HCT116 (cell line): ENCODE measurements at regions not wholly inside any gene's neighbourhood (a gene's known extent, or its start where the extent isn't known, plus 50 kb on each side); places are given as distances from the start of the nearest gene placed in this dataset.

Experiments
- ATAC-seq: fragments of 200-7000 bp; cut with Tn5 transposase; 2 replicates; pipeline ENCODE4 v1.9.1; 2020; ENCODE audit warnings: mild to moderate bottlenecking, moderate library complexity
- BruUV-seq: library from RNA; stranded (reverse); fragments of 400-500 nt; replicated peaks from 2 replicates; lab custom pipeline; 2021; lab: Mats Ljungman, UMichigan
- CTCF ChIA-PET: fragments of 300-600 bp; sonication (Branson Sonifier 250); formaldehyde crosslinking; loops from one replicate; lab custom pipeline; 2021; ENCODE audit warnings: antibody characterized with exemption; lab: Charles Lee
- POLR2A ChIA-PET: fragments of 300-600, 350-600 bp; sonication (Branson Sonifier 250); formaldehyde crosslinking; loops from one replicate; lab custom pipeline; 2021; ENCODE audit warnings: antibody characterized with exemption; lab: Charles Lee
- RAD21 ChIA-PET, 2 experiments: fragments of 300-600 bp; sonication (Branson Sonifier 250); formaldehyde crosslinking; loops; one replicate each; lab custom pipeline; 2023; ENCODE audit warnings: low total read pairs in 2 of 2; ENCODE audit not compliant: uncharacterized antibody in 2 of 2, unreplicated experiment in 2 of 2, low non-redundant PET in 1 of 2; lab: Charles Lee
- DNase-seq: peaks from one replicate; pipeline ENCODE4 v3.0.0-alpha.2; 2010; ENCODE audit warnings: low read depth, low spot score
- H2AFZ ChIP-seq: fragments of 200-600 bp; shearing (Covaris generic), sonication (generic); 2 replicates; pipeline ENCODE4 v1.6.1; 2017; ENCODE audit warnings: low read depth, mixed run types, mixed read lengths, antibody characterized with exemption, low read length; ENCODE audit not compliant: poor library complexity, severe bottlenecking
- H3K27ac ChIP-seq: 2 replicates; pipeline ENCODE4 v1.5.1; 2012; ENCODE audit warnings: low read depth, low read length
- H3K27me3 ChIP-seq: fragments of 200-600 bp; sonication (generic); 2 replicates; pipeline ENCODE4 v1.6.1; 2016; ENCODE audit warnings: mixed run types, low read length, mixed read lengths; ENCODE audit not compliant: insufficient read depth
- H3K36me3 ChIP-seq, 2 experiments: fragments of 200-500 bp in 1 of 2; fragments of 200-600 bp in 1 of 2; sonication (Bioruptor generic) in 1 of 2; sonication (generic) in 1 of 2; 2 replicates each; pipeline versions ENCODE4 v1.5.1 to v1.6.1; 2014 to 2016; ENCODE audit warnings: low read length in 2 of 2, inconsistent platforms in 1 of 2, mixed read lengths in 1 of 2, mixed run types in 1 of 2; ENCODE audit not compliant: insufficient read depth in 2 of 2, control insufficient read depth in 1 of 2
- H3K4me1 ChIP-seq, 2 experiments: fragments of 200-600 bp in 1 of 2; sonication (generic) in 1 of 2; 2 replicates each; pipeline versions ENCODE4 v1.5.1 to v1.6.1; 2012 to 2017; ENCODE audit warnings: low read length in 2 of 2, inconsistent platforms in 1 of 2, mild to moderate bottlenecking in 1 of 2, mixed read lengths in 1 of 2, mixed run types in 1 of 2, moderate library complexity in 1 of 2; ENCODE audit not compliant: insufficient read depth in 2 of 2, control insufficient read depth in 1 of 2
- H3K4me2 ChIP-seq: fragments of 200-600 bp; sonication (generic); 2 replicates; pipeline ENCODE4 v1.6.1; 2017; ENCODE audit warnings: mixed run types, low read length, mixed read lengths
- H3K4me3 ChIP-seq, 2 experiments: fragments of 200-600 bp in 1 of 2; sonication (generic) in 1 of 2; replicated peaks in 1 of 2; 2 replicates each; pipeline ENCODE4 v1.5.1; 2011 to 2016; ENCODE audit warnings: low read length in 2 of 2, control low read depth in 1 of 2, low read depth in 1 of 2, mild to moderate bottlenecking in 1 of 2, mixed read lengths in 1 of 2, mixed run types in 1 of 2
- H3K79me2 ChIP-seq: fragments of 200-600 bp; sonication (generic); 2 replicates; pipeline ENCODE4 v1.6.1; 2017; ENCODE audit warnings: mild to moderate bottlenecking, mixed run types, low read length, moderate library complexity, mixed read lengths; ENCODE audit not compliant: insufficient read depth
- H3K9ac ChIP-seq: fragments of 200-600 bp; sonication (generic); 2 replicates; pipeline ENCODE4 v1.6.1; 2016; ENCODE audit warnings: low read length, mixed read lengths
- H3K9me2 ChIP-seq: fragments of 200-600 bp; sonication (generic), shearing (Covaris generic); 2 replicates; pipeline ENCODE4 v1.6.1; 2017; ENCODE audit warnings: mixed run types, mild to moderate bottlenecking, moderate library complexity; ENCODE audit not compliant: insufficient read depth
- H3K9me3 ChIP-seq, 2 experiments: fragments of 200-500 bp in 1 of 2; fragments of 200-600 bp in 1 of 2; sonication (Bioruptor generic) in 1 of 2; sonication (generic) in 1 of 2; 2 replicates each; pipeline ENCODE4 v1.6.1; 2014 to 2017; ENCODE audit warnings: low read length in 2 of 2, mixed read lengths in 2 of 2, inconsistent platforms in 1 of 2, low read depth in 1 of 2, mild to moderate bottlenecking in 1 of 2, mixed run types in 1 of 2, moderate library complexity in 1 of 2; ENCODE audit not compliant: control insufficient read depth in 1 of 2, insufficient read depth in 1 of 2
- H4K20me1 ChIP-seq: fragments of 200-600 bp; sonication (generic), shearing (Covaris generic); 2 replicates; pipeline ENCODE4 v1.6.1; 2017; ENCODE audit warnings: mixed run types, mild to moderate bottlenecking, moderate library complexity; ENCODE audit not compliant: insufficient read depth
- CBX3 ChIP-seq: IDR thresholded peaks from 2 replicates; pipeline ENCODE4 v1.6.1; 2012; ENCODE audit warnings: low read depth
- CEBPB ChIP-seq: IDR thresholded peaks from 2 replicates; pipeline ENCODE4 v1.6.1; 2012; ENCODE audit warnings: low read depth
- EGR1 ChIP-seq: IDR thresholded peaks from 2 replicates; pipeline ENCODE4 v1.6.1; 2012; ENCODE audit warnings: low read depth
- EZH2phosphoT487 ChIP-seq: fragments of 200-600 bp; IDR thresholded peaks from 2 replicates; pipeline ENCODE4 v1.6.1; 2018; ENCODE audit warnings: antibody characterized with exemption, borderline replicate concordance
- FOSL1 ChIP-seq: IDR thresholded peaks from 2 replicates; pipeline ENCODE4 v1.6.1; 2012; ENCODE audit warnings: low read depth
- JUND ChIP-seq: IDR thresholded peaks from 2 replicates; pipeline ENCODE4 v1.6.1; 2012
- POLR2A ChIP-seq: IDR thresholded peaks from 2 replicates; pipeline ENCODE4 v1.7.0; 2011; ENCODE audit warnings: borderline replicate concordance; ENCODE audit not compliant: insufficient read depth, insufficient read length; ENCODE audit errors: extremely low read depth
- POLR2AphosphoS5 ChIP-seq: IDR thresholded peaks from 2 replicates; pipeline ENCODE4 v1.6.1; 2011; ENCODE audit warnings: mild to moderate bottlenecking, low read depth, low read length, moderate library complexity
- RAD21 ChIP-seq: IDR thresholded peaks from 2 replicates; pipeline ENCODE4 v1.6.1; 2012; ENCODE audit warnings: low read depth, mild to moderate bottlenecking
- SP1 ChIP-seq: IDR thresholded peaks from 2 replicates; pipeline ENCODE4 v1.6.1; 2012; ENCODE audit warnings: low read depth
- SRF ChIP-seq: IDR thresholded peaks from 2 replicates; pipeline ENCODE4 v1.6.1; 2012; ENCODE audit warnings: low read depth
- YY1 ChIP-seq: IDR thresholded peaks from 2 replicates; pipeline ENCODE4 v1.6.1; 2011; ENCODE audit warnings: low read length, low read depth, moderate library complexity, mild to moderate bottlenecking; ENCODE audit not compliant: insufficient replicate concordance; ENCODE audit errors: extremely low read depth
- ZBTB33 ChIP-seq: IDR thresholded peaks from 2 replicates; pipeline ENCODE4 v1.6.1; 2011; ENCODE audit warnings: mild to moderate bottlenecking, low read length, moderate library complexity; ENCODE audit not compliant: insufficient replicate concordance; ENCODE audit errors: extremely low read depth
- ZFX ChIP-seq: fragments of 450-650 bp; IDR thresholded peaks from 2 replicates; pipeline ENCODE4 v1.6.1; 2017
- intact Hi-C: fragments of 100-400 bp; cut with micrococcal nuclease; formaldehyde crosslinking; loops from 2 replicates; pipeline ENCODE4 v1.10.0; 2022
- TF ChIP-seq, protein P1 (sequence below): IDR thresholded peaks from 2 replicates; pipeline ENCODE4 v1.6.1; 2012
- TF ChIP-seq, protein P2 (sequence below): IDR thresholded peaks from 2 replicates; pipeline ENCODE4 v1.6.1; 2012

DNA sequence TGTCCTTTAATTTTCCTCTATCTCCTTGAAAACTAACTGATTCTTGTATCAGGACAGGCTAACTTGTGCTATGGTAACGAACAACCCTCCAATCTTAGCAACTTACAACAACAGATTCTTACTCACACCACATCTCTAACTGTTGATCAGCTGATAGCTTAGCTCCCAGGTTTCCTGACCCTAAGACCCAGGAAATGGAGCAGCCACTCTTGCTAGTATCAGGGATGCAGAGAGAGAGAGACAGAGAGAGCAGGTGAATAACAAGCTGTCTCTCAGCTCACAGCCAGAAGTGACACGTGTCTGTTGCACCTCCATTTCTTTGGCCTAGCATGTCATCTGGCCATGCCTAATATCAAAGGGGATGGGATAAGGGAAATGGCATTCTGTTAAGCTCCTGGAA, 1289.0 kb upstream of the AUTS2 start:
- H3K27me3 ChIP-seq, result no peaks in the 10 kb centered on the region
- no peaks in the 10 kb centered on the region for H4K20me1 ChIP-seq
- H3K4me2 ChIP-seq, result no peak overlapping the region
- POLR2A ChIA-PET, result no interaction called here
- no peaks in the 10 kb centered on the region for H3K9me2 ChIP-seq
- BruUV-seq, result no TSS peak
- ATAC-seq (no peak), DNase-seq (no peak)
- CTCF ChIA-PET, result no interaction called here
- no peak overlapping the region for H3K4me3 ChIP-seq
- no peak for TF ChIP-seq YY1
- TF ChIP-seq RAD21, result no peak
- TF ChIP-seq SP1, result no peak
- TF ChIP-seq CEBPB, result no peak
- no peak for TF ChIP-seq EZH2phosphoT487
- no peak for TF ChIP-seq ZBTB33
- TF ChIP-seq, protein P1, sequence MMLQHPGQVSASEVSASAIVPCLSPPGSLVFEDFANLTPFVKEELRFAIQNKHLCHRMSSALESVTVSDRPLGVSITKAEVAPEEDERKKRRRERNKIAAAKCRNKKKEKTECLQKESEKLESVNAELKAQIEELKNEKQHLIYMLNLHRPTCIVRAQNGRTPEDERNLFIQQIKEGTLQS, result no peak
- no peak for TF ChIP-seq FOSL1
- TF ChIP-seq ZFX, result no peak
- no peak for TF ChIP-seq SRF
- TF ChIP-seq EGR1, result no peak
- TF ChIP-seq POLR2AphosphoS5, result no peak
- no peak for TF ChIP-seq POLR2A
- TF ChIP-seq, protein P2, sequence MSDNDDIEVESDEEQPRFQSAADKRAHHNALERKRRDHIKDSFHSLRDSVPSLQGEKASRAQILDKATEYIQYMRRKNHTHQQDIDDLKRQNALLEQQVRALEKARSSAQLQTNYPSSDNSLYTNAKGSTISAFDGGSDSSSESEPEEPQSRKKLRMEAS, result no peak
- no peak for TF ChIP-seq JUND
- TF ChIP-seq CBX3, result no peak
- H3K9me3 ChIP-seq, result peaks cover 10 to 12% of the 10 kb centered on the region in 2 experiments; a peak in 2 of 4 replicates
- H3K4me1 ChIP-seq, result no peaks in the 10 kb centered on the region
- no peak overlapping the region for H2AFZ ChIP-seq
- H3K79me2 ChIP-seq, result no peaks in the 10 kb centered on the region
- H3K27ac ChIP-seq, result no peak overlapping the region
- H3K9ac ChIP-seq, result no peak overlapping the region
- intact Hi-C loops, result no loop called here
- no peaks in the 10 kb centered on the region for H3K36me3 ChIP-seq
- RAD21 ChIA-PET, result no interaction called here
